ENCODE measurements at regions not wholly inside any gene's neighbourhood (a gene's known extent, or its start where the extent isn't known, plus 50 kb on each side); places are given as distances from the start of the nearest gene placed in this dataset.

- TF ChIP-seq CTCF (IDR thresholded peaks at IDR 0.05; ENCODE audit: low read length) (no peak), EZH2 (IDR thresholded peaks at IDR 0.05; ENCODE audit: borderline replicate concordance, low read length) (no peak)
These were observed 98.4 kb downstream of the CNTN3 start for GRCh38 chr3:74516019-74516418.
